HUES48 (cell line): ENCODE measurements at regions not wholly inside any gene's neighbourhood (a gene's known extent, or its start where the extent isn't known, plus 50 kb on each side); places are given as distances from the start of the nearest gene placed in this dataset.
"Not testable (repeated sequence)": the region's sequence is repeated elsewhere in the genome, so short reads cannot be mapped to it uniquely, and the experiment has no call there.

ENCODE experiments used
- H3K27ac ChIP-seq: one replicate; pipeline ENCODE4 v1.7.0; 2013; ENCODE audit warnings: low read depth, low read length, inconsistent platforms
- H3K27me3 ChIP-seq: 2 replicates; pipeline ENCODE4 v1.6.1; 2013; ENCODE audit warnings: mild to moderate bottlenecking, low read length; ENCODE audit not compliant: control insufficient read depth, insufficient read depth
- H3K36me3 ChIP-seq: 2 replicates; pipeline ENCODE4 v1.6.1; 2013; ENCODE audit warnings: low read length; ENCODE audit not compliant: control insufficient read depth, insufficient read depth
- H3K4me1 ChIP-seq: 2 replicates; pipeline ENCODE4 v1.6.1; 2013; ENCODE audit warnings: mild to moderate bottlenecking, low read length; ENCODE audit not compliant: control insufficient read depth, insufficient read depth
- H3K4me3 ChIP-seq: 2 replicates; pipeline ENCODE4 v1.5.1; 2013; ENCODE audit warnings: mild to moderate bottlenecking, low read depth, low read length
- H3K9ac ChIP-seq: 2 replicates; pipeline ENCODE4 v1.6.1; 2013; ENCODE audit warnings: mild to moderate bottlenecking, low read depth, low read length, moderate library complexity
- H3K9me3 ChIP-seq: 2 replicates; pipeline ENCODE4 v1.6.1; 2013; ENCODE audit warnings: low read length; ENCODE audit not compliant: control insufficient read depth, insufficient read depth

- no peaks in the 10 kb centered on the region for H3K36me3 ChIP-seq
- no peak overlapping the region for H3K9ac ChIP-seq
- H3K9me3 ChIP-seq: no peaks in the 10 kb centered on the region
- H3K27me3 ChIP-seq: no peaks in the 10 kb centered on the region
- H3K27ac ChIP-seq: no peak overlapping the region
- H3K4me3 ChIP-seq: no peak overlapping the region
- H3K4me1 ChIP-seq: no peaks in the 10 kb centered on the region
These were observed 132.5 kb upstream of the CACHD1 start for GRCh38 chr1:64337475-64337874.

GRCh38 chr1:64337926-64338325, 132.0 kb upstream of the CACHD1 start:
- no peaks in the 10 kb centered on the region for H3K27me3 ChIP-seq
- H3K36me3 ChIP-seq: no peaks in the 10 kb centered on the region
- H3K27ac ChIP-seq: no peak overlapping the region
- H3K9ac ChIP-seq: no peak overlapping the region
- H3K4me1 ChIP-seq: no peaks in the 10 kb centered on the region
- no peaks in the 10 kb centered on the region for H3K9me3 ChIP-seq
- H3K4me3 ChIP-seq: no peak overlapping the region

- H3K9ac ChIP-seq: no peak overlapping the region
- H3K27ac ChIP-seq: no peak overlapping the region
- peaks cover 9% of the 10 kb centered on the region; the same call in 1 of the 2 replicates for H3K4me1 ChIP-seq
- no peaks in the 10 kb centered on the region for H3K36me3 ChIP-seq
- no peaks in the 10 kb centered on the region for H3K27me3 ChIP-seq
- H3K9me3 ChIP-seq: no peaks in the 10 kb centered on the region
- no peak overlapping the region for H3K4me3 ChIP-seq
These were observed 129.6 kb upstream of the CACHD1 start for GRCh38 chr1:64340361-64340760.

- no peaks in the 10 kb centered on the region for H3K36me3 ChIP-seq
- H3K9me3 ChIP-seq: no peaks in the 10 kb centered on the region
- H3K27me3 ChIP-seq: no peaks in the 10 kb centered on the region
- peaks cover 9% of the 10 kb centered on the region; the same call in 1 of the 2 replicates for H3K4me1 ChIP-seq
- no peak overlapping the region for H3K4me3 ChIP-seq
- no peak overlapping the region for H3K9ac ChIP-seq
- H3K27ac ChIP-seq: peak overlapping the region; percentile 77
These were observed 126.7 kb upstream of the CACHD1 start for GRCh38 chr1:64343105-64343822.

GRCh38 chr1:64343823-64344190, 126.1 kb upstream of the CACHD1 start:
- no peaks in the 10 kb centered on the region for H3K9me3 ChIP-seq
- peak overlapping the region; percentile 77 for H3K27ac ChIP-seq

GRCh38 chr1:64348270-64348960, 121.5 kb upstream of the CACHD1 start:
- H3K27ac ChIP-seq: no peak overlapping the region
- peaks cover 3% of the 10 kb centered on the region; the same call in 1 of the 2 replicates for H3K36me3 ChIP-seq
- no peak overlapping the region for H3K4me3 ChIP-seq
- H3K27me3 ChIP-seq: no peaks in the 10 kb centered on the region
- no peak overlapping the region for H3K9ac ChIP-seq
- H3K4me1 ChIP-seq: peaks cover 6% of the 10 kb centered on the region; the same call in 1 of the 2 replicates
- no peaks in the 10 kb centered on the region for H3K9me3 ChIP-seq

More at GRCh38 chr1:64343823-64344190, 126.1 kb upstream of the CACHD1 start:
- H3K4me1 ChIP-seq: peaks cover 9% of the 10 kb centered on the region; the same call in 1 of the 2 replicates
- no peak overlapping the region for H3K4me3 ChIP-seq
- H3K36me3 ChIP-seq: no peaks in the 10 kb centered on the region
- H3K27me3 ChIP-seq: no peaks in the 10 kb centered on the region
- no peak overlapping the region for H3K9ac ChIP-seq

- Histone ChIP-seq H3K4me1 (no peaks in the 10 kb centered on the region), H3K27ac (no peak overlapping the region), H3K4me3 (no peak overlapping the region), H3K9me3 (no peaks in the 10 kb centered on the region), H3K9ac (no peak overlapping the region), H3K27me3 (no peaks in the 10 kb centered on the region), H3K36me3 (peaks cover 3% of the 10 kb centered on the region; the same call in 1 of the 2 replicates)
These were observed 120.8 kb upstream of the CACHD1 start for GRCh38 chr1:64348961-64349648.

GRCh38 chr1:64355534-64355933, 114.4 kb upstream of the CACHD1 start:
- not testable (repeated sequence) for H3K4me3 ChIP-seq, H3K27ac ChIP-seq, H3K9me3 ChIP-seq, H3K36me3 ChIP-seq, H3K9ac ChIP-seq
- H3K4me1 ChIP-seq: peaks cover 31% of the 10 kb centered on the region
- H3K27me3 ChIP-seq: peaks cover 14% of the 10 kb centered on the region

GRCh38 chr1:64356636-64357256, 113.2 kb upstream of the CACHD1 start:
- peaks cover 14% of the 10 kb centered on the region for H3K27me3 ChIP-seq
- no peaks in the 10 kb centered on the region for H3K9me3 ChIP-seq
- H3K36me3 ChIP-seq: no peaks in the 10 kb centered on the region
- no peak overlapping the region for H3K9ac ChIP-seq
- peaks cover 31% of the 10 kb centered on the region for H3K4me1 ChIP-seq
- peak overlapping the region; percentile 51 for H3K4me3 ChIP-seq
- H3K27ac ChIP-seq: peak overlapping the region; percentile 79

- Histone ChIP-seq H3K4me3 (peak overlapping the region; percentile 51), H3K27ac (peak overlapping the region; percentile 79), H3K9me3 (no peaks in the 10 kb centered on the region), H3K9ac (no peak overlapping the region), H3K36me3 (no peaks in the 10 kb centered on the region), H3K4me1 (peaks cover 31% of the 10 kb centered on the region), H3K27me3 (peaks cover 14% of the 10 kb centered on the region)
These were observed 112.5 kb upstream of the CACHD1 start for GRCh38 chr1:64357422-64357821.
